Colonic mucosa (tissue), 4 donors: ENCODE measurements at regions not wholly inside any gene's neighbourhood (a gene's known extent, or its start where the extent isn't known, plus 50 kb on each side); places are given as distances from the start of the nearest gene placed in this dataset.

Source experiments
- DNase-seq: peaks from one replicate; pipeline ENCODE4 v3.0.0-alpha.2; 2020
- H3K27ac ChIP-seq: fragments of 200-600 bp; one replicate; pipeline ENCODE4 v1.8.0; 2021
- H3K27me3 ChIP-seq: fragments of 200-600 bp; one replicate; pipeline ENCODE4 v1.8.0; 2021
- H3K36me3 ChIP-seq: fragments of 200-600 bp; one replicate; pipeline ENCODE4 v1.8.0; 2021
- H3K4me1 ChIP-seq: fragments of 200-600 bp; one replicate; pipeline ENCODE4 v1.8.0; 2021; ENCODE audit warnings: mild to moderate bottlenecking
- H3K4me3 ChIP-seq: fragments of 200-600 bp; one replicate; pipeline ENCODE4 v1.8.0; 2021
- H3K9ac ChIP-seq, 2 donors: one replicate each; pipeline ENCODE4 v1.7.0; 2013; ENCODE audit warnings: control low read depth in 2 of 2, low read depth in 2 of 2, low read length in 2 of 2
- H3K9me3 ChIP-seq: fragments of 200-600 bp; one replicate; pipeline ENCODE4 v1.8.0; 2021
- CTCF ChIP-seq: fragments of 200-600 bp; IDR thresholded peaks from one replicate; pipeline ENCODE4 v1.8.0; 2022; ENCODE audit warnings: antibody characterized with exemption, mild to moderate bottlenecking
- intact Hi-C: fragments of 100-400 bp; cut with DNase I; formaldehyde crosslinking; loops from one replicate; pipeline ENCODE4 v1.14.1; 2022
- donor health status: healthy.
- donor health status: DM: no; HTN: no; CAD: no.
- donor health status: DM: no; HTN: no; CAD: no.

- H3K27me3 ChIP-seq = no peaks in the 10 kb centered on the region
- no peak for TF ChIP-seq CTCF
Observed at GRCh38 chr1:4595341-4596225, 58.8 kb upstream of the AJAP1 start.

GRCh38 chr1:4596486-4596885 lies 57.9 kb upstream of the AJAP1 start:
- no peak for DNase-seq
- Histone ChIP-seq H3K9ac (no peak overlapping the region), H3K27me3 (no peaks in the 10 kb centered on the region), H3K4me1 (no peaks in the 10 kb centered on the region), H3K4me3 (no peak overlapping the region), H3K9me3 (no peaks in the 10 kb centered on the region), H3K27ac (no peak overlapping the region), H3K36me3 (no peaks in the 10 kb centered on the region)
- intact Hi-C loops = no loop called here
- no peak for TF ChIP-seq CTCF

More at GRCh38 chr1:4595341-4596225, 58.8 kb upstream of the AJAP1 start:
- intact Hi-C loops = no loop called here
- H3K9me3 ChIP-seq = no peaks in the 10 kb centered on the region
- no peaks in the 10 kb centered on the region for H3K36me3 ChIP-seq
- DNase-seq = no peak
- H3K9ac ChIP-seq = no peak overlapping the region
- no peak overlapping the region for H3K4me3 ChIP-seq
- no peak overlapping the region for H3K27ac ChIP-seq
- H3K4me1 ChIP-seq = no peaks in the 10 kb centered on the region

- Histone ChIP-seq H3K27me3 (no peaks in the 10 kb centered on the region), H3K27ac (no peak overlapping the region), H3K36me3 (no peaks in the 10 kb centered on the region), H3K9ac (no peak overlapping the region), H3K4me3 (no peak overlapping the region), H3K4me1 (no peaks in the 10 kb centered on the region), H3K9me3 (no peaks in the 10 kb centered on the region)
- intact Hi-C loops = no loop called here
- no peak for TF ChIP-seq CTCF
- no peak for DNase-seq
Observed at GRCh38 chr1:4597020-4597419, 57.4 kb upstream of the AJAP1 start.

- no peak overlapping the region for H3K4me3 ChIP-seq
- no peak overlapping the region for H3K27ac ChIP-seq
- H3K9me3 ChIP-seq = no peaks in the 10 kb centered on the region
- no peaks in the 10 kb centered on the region for H3K4me1 ChIP-seq
- TF ChIP-seq CTCF = no peak
- no peak for DNase-seq
- no peak overlapping the region for H3K9ac ChIP-seq
- H3K27me3 ChIP-seq = no peaks in the 10 kb centered on the region
- intact Hi-C loops = no loop called here
- H3K36me3 ChIP-seq = no peaks in the 10 kb centered on the region
Observed at GRCh38 chr1:4598561-4598960, 55.8 kb upstream of the AJAP1 start.

- H3K27me3 ChIP-seq = no peaks in the 10 kb centered on the region
- H3K4me3 ChIP-seq = no peak overlapping the region
- H3K4me1 ChIP-seq = no peaks in the 10 kb centered on the region
- intact Hi-C loops = no loop called here
- H3K9me3 ChIP-seq = no peaks in the 10 kb centered on the region
- no peak for TF ChIP-seq CTCF
- no peak overlapping the region for H3K27ac ChIP-seq
- H3K36me3 ChIP-seq = no peaks in the 10 kb centered on the region
- no peak overlapping the region for H3K9ac ChIP-seq
- DNase-seq = no peak
Observed at GRCh38 chr1:4599521-4599920, 54.9 kb upstream of the AJAP1 start.
